ENCODE measurements at regions not wholly inside any gene's neighbourhood (a gene's known extent, or its start where the extent isn't known, plus 50 kb on each side); places are given as distances from the start of the nearest gene placed in this dataset.

GRCh38 chr14:98510392-98510791, 761.6 kb downstream of the BCL11B start:
- Histone ChIP-seq H3K36me3 (no peaks in the 10 kb centered on the region), H3K4me3 (ENCODE audit: low read depth, low read length) (no peak overlapping the region), H3K27ac (no peak overlapping the region), H3K27me3 (ENCODE audit: insufficient read depth, low read depth, severe bottlenecking) (peaks cover 69% of the 10 kb centered on the region), H3K9me3 (ENCODE audit: severe bottlenecking) (no peaks in the 10 kb centered on the region)
- no peak for DNase-seq
- no peak for TF ChIP-seq CTCF (IDR thresholded peaks at IDR 0.05; ENCODE audit: low read depth, low read length)

- peaks cover 56% of the 10 kb centered on the region for H3K27me3 ChIP-seq (ENCODE audit: insufficient read depth, low read depth, severe bottlenecking)
- no peaks in the 10 kb centered on the region for H3K36me3 ChIP-seq
- no peak for TF ChIP-seq CTCF (IDR thresholded peaks at IDR 0.05; ENCODE audit: low read depth, low read length)
- DNase-seq: no peak
- no peak overlapping the region for H3K27ac ChIP-seq
- H3K4me3 ChIP-seq (ENCODE audit: low read depth, low read length): no peak overlapping the region
- no peaks in the 10 kb centered on the region for H3K9me3 ChIP-seq (ENCODE audit: severe bottlenecking)
These were observed 759.3 kb downstream of the BCL11B start for GRCh38 chr14:98512501-98513251.

- no peak overlapping the region for H3K4me3 ChIP-seq (ENCODE audit: low read depth, low read length)
- peaks cover 56% of the 10 kb centered on the region for H3K27me3 ChIP-seq (ENCODE audit: insufficient read depth, low read depth, severe bottlenecking)
- TF ChIP-seq CTCF (IDR thresholded peaks at IDR 0.05; ENCODE audit: low read depth, low read length): no peak
- no peaks in the 10 kb centered on the region for H3K36me3 ChIP-seq
- H3K27ac ChIP-seq: no peak overlapping the region
- no peak for DNase-seq
- H3K9me3 ChIP-seq (ENCODE audit: severe bottlenecking): no peaks in the 10 kb centered on the region
These were observed 758.4 kb downstream of the BCL11B start for GRCh38 chr14:98513558-98513957.

- no peak for TF ChIP-seq CTCF (IDR thresholded peaks at IDR 0.05; ENCODE audit: low read depth, low read length)
These were observed 758.0 kb downstream of the BCL11B start for GRCh38 chr14:98514016-98514415.

GRCh38 chr14:98536256-98536655, 735.7 kb downstream of the BCL11B start:
- Histone ChIP-seq H3K27me3 (ENCODE audit: insufficient read depth, low read depth, severe bottlenecking) (peaks cover 57% of the 10 kb centered on the region), H3K27ac (no peak overlapping the region), H3K36me3 (no peaks in the 10 kb centered on the region), H3K4me3 (ENCODE audit: low read depth, low read length) (no peak overlapping the region), H3K9me3 (ENCODE audit: severe bottlenecking) (no peaks in the 10 kb centered on the region)
- no peak for DNase-seq
- TF ChIP-seq CTCF (IDR thresholded peaks at IDR 0.05; ENCODE audit: low read depth, low read length): no peak

More at GRCh38 chr14:98514016-98514415, 758.0 kb downstream of the BCL11B start:
- Histone ChIP-seq H3K36me3 (no peaks in the 10 kb centered on the region), H3K4me3 (ENCODE audit: low read depth, low read length) (no peak overlapping the region), H3K27me3 (ENCODE audit: insufficient read depth, low read depth, severe bottlenecking) (peaks cover 53% of the 10 kb centered on the region), H3K9me3 (ENCODE audit: severe bottlenecking) (no peaks in the 10 kb centered on the region), H3K27ac (no peak overlapping the region)
- DNase-seq: no peak

- Histone ChIP-seq H3K36me3 (no peaks in the 10 kb centered on the region), H3K27me3 (ENCODE audit: insufficient read depth, low read depth, severe bottlenecking) (peaks cover 66% of the 10 kb centered on the region), H3K27ac (no peak overlapping the region), H3K9me3 (ENCODE audit: severe bottlenecking) (no peaks in the 10 kb centered on the region), H3K4me3 (ENCODE audit: low read depth, low read length) (no peak overlapping the region)
- no peak for TF ChIP-seq CTCF (IDR thresholded peaks at IDR 0.05; ENCODE audit: low read depth, low read length)
- DNase-seq: no peak
These were observed 729.7 kb downstream of the BCL11B start for GRCh38 chr14:98542316-98542715.
